ENCODE measurements at regions not wholly inside any gene's neighbourhood (a gene's known extent, or its start where the extent isn't known, plus 50 kb on each side); places are given as distances from the start of the nearest gene placed in this dataset.

- in situ Hi-C loops (cut with HindIII; ENCODE audit: low pct_unique_long_range_greater_than_20kb, low sequenced_read_pairs) = no loop called here
- no peak for DNase-seq (ENCODE audit: low read depth in 1 of 2, low spot score in 1 of 2)
- no peak for TF ChIP-seq JUND (IDR thresholded peaks at IDR 0.05; ENCODE audit: low read depth)
These were observed 221.2 kb upstream of the PSMD7 start for GRCh38 chr16:74075393-74075792.

- in situ Hi-C loops (cut with HindIII; ENCODE audit: low pct_unique_long_range_greater_than_20kb, low sequenced_read_pairs) = no loop called here
- no peak for TF ChIP-seq JUND (IDR thresholded peaks at IDR 0.05; ENCODE audit: low read depth)
- DNase-seq (ENCODE audit: low read depth in 1 of 2, low spot score in 1 of 2) = no peak
These were observed 223.2 kb upstream of the PSMD7 start for GRCh38 chr16:74073456-74073855.

GRCh38 chr16:74071996-74072535 lies 224.5 kb upstream of the PSMD7 start:
- in situ Hi-C loops (cut with HindIII; ENCODE audit: low pct_unique_long_range_greater_than_20kb, low sequenced_read_pairs) = no loop called here
- no peak for DNase-seq (ENCODE audit: low read depth in 1 of 2, low spot score in 1 of 2)
- TF ChIP-seq JUND (IDR thresholded peaks at IDR 0.05; ENCODE audit: low read depth) = no peak

- TF ChIP-seq JUND (IDR thresholded peaks at IDR 0.05; ENCODE audit: low read depth) = no peak
- in situ Hi-C loops (cut with HindIII; ENCODE audit: low pct_unique_long_range_greater_than_20kb, low sequenced_read_pairs) = no loop called here
- DNase-seq (ENCODE audit: low read depth in 1 of 2, low spot score in 1 of 2) = no peak
These were observed 226.4 kb upstream of the PSMD7 start for GRCh38 chr16:74070237-74070636.

- in situ Hi-C loops (cut with HindIII; ENCODE audit: low pct_unique_long_range_greater_than_20kb, low sequenced_read_pairs) = no loop called here
- DNase-seq (ENCODE audit: low read depth in 1 of 2, low spot score in 1 of 2) = peak in 1 of 2 experiments; percentile 13
- no peak for TF ChIP-seq JUND (IDR thresholded peaks at IDR 0.05; ENCODE audit: low read depth)
These were observed 232.4 kb upstream of the PSMD7 start for GRCh38 chr16:74064120-74064735.

- no peak for DNase-seq (ENCODE audit: low read depth in 1 of 2, low spot score in 1 of 2)
- no peak for TF ChIP-seq JUND (IDR thresholded peaks at IDR 0.05; ENCODE audit: low read depth)
- in situ Hi-C loops (cut with HindIII; ENCODE audit: low pct_unique_long_range_greater_than_20kb, low sequenced_read_pairs) = no loop called here
These were observed 242.8 kb upstream of the PSMD7 start for GRCh38 chr16:74053826-74054225.

GRCh38 chr16:74053312-74053711 lies 243.3 kb upstream of the PSMD7 start:
- in situ Hi-C loops (cut with HindIII; ENCODE audit: low pct_unique_long_range_greater_than_20kb, low sequenced_read_pairs) = no loop called here
- TF ChIP-seq JUND (IDR thresholded peaks at IDR 0.05; ENCODE audit: low read depth) = no peak
- DNase-seq (ENCODE audit: low read depth in 1 of 2, low spot score in 1 of 2) = no peak

GRCh38 chr16:74052016-74052415 lies 244.6 kb upstream of the PSMD7 start:
- no peak for TF ChIP-seq JUND (IDR thresholded peaks at IDR 0.05; ENCODE audit: low read depth)
- in situ Hi-C loops (cut with HindIII; ENCODE audit: low pct_unique_long_range_greater_than_20kb, low sequenced_read_pairs) = no loop called here
- no peak for DNase-seq (ENCODE audit: low read depth in 1 of 2, low spot score in 1 of 2)

- DNase-seq (ENCODE audit: low read depth in 1 of 2, low spot score in 1 of 2) = no peak
- no peak for TF ChIP-seq JUND (IDR thresholded peaks at IDR 0.05; ENCODE audit: low read depth)
- in situ Hi-C loops (cut with HindIII; ENCODE audit: low pct_unique_long_range_greater_than_20kb, low sequenced_read_pairs) = no loop called here
These were observed 247.6 kb upstream of the PSMD7 start for GRCh38 chr16:74049027-74049426.

GRCh38 chr16:74046524-74046923 lies 250.1 kb upstream of the PSMD7 start:
- in situ Hi-C loops (cut with HindIII; ENCODE audit: low pct_unique_long_range_greater_than_20kb, low sequenced_read_pairs) = no loop called here
- no peak for DNase-seq (ENCODE audit: low read depth in 1 of 2, low spot score in 1 of 2)

GRCh38 chr16:74045513-74045912 lies 251.1 kb upstream of the PSMD7 start:
- in situ Hi-C loops (cut with HindIII; ENCODE audit: low pct_unique_long_range_greater_than_20kb, low sequenced_read_pairs) = no loop called here
- no peak for TF ChIP-seq JUND (IDR thresholded peaks at IDR 0.05; ENCODE audit: low read depth)
- DNase-seq (ENCODE audit: low read depth in 1 of 2, low spot score in 1 of 2) = no peak

More at GRCh38 chr16:74046524-74046923, 250.1 kb upstream of the PSMD7 start:
- TF ChIP-seq JUND (IDR thresholded peaks at IDR 0.05; ENCODE audit: low read depth) = no peak

GRCh38 chr16:74035816-74036215 lies 260.8 kb upstream of the PSMD7 start:
- TF ChIP-seq JUND (IDR thresholded peaks at IDR 0.05; ENCODE audit: low read depth) = no peak
- peak in 1 of 2 experiments; percentile 41 for DNase-seq (ENCODE audit: low read depth in 1 of 2, low spot score in 1 of 2)
- in situ Hi-C loops (cut with HindIII; ENCODE audit: low pct_unique_long_range_greater_than_20kb, low sequenced_read_pairs) = no loop called here

- DNase-seq (ENCODE audit: low read depth in 1 of 2, low spot score in 1 of 2) = peak; percentile 7 to 40
- TF ChIP-seq JUND (IDR thresholded peaks at IDR 0.05; ENCODE audit: low read depth) = no peak
- in situ Hi-C loops (cut with HindIII; ENCODE audit: low pct_unique_long_range_greater_than_20kb, low sequenced_read_pairs) = no loop called here
These were observed 261.8 kb upstream of the PSMD7 start for GRCh38 chr16:74034862-74035261.

- no peak for DNase-seq (ENCODE audit: low read depth in 1 of 2, low spot score in 1 of 2)
- TF ChIP-seq JUND (IDR thresholded peaks at IDR 0.05; ENCODE audit: low read depth) = no peak
- in situ Hi-C loops (cut with HindIII; ENCODE audit: low pct_unique_long_range_greater_than_20kb, low sequenced_read_pairs) = no loop called here
These were observed 262.4 kb upstream of the PSMD7 start for GRCh38 chr16:74034200-74034599.

Measured in T47D (cell line).